AG10803 (cell line): ENCODE measurements at regions not wholly inside any gene's neighbourhood (a gene's known extent, or its start where the extent isn't known, plus 50 kb on each side); places are given as distances from the start of the nearest gene placed in this dataset.

ENCODE experiments used
- DNase-seq: peaks from one replicate; pipeline ENCODE4 v3.0.0; 2010; ENCODE audit warnings: low read depth
- H3K4me3 ChIP-seq: 2 replicates; pipeline ENCODE4 v1.5.1; 2011; ENCODE audit warnings: mild to moderate bottlenecking, low read length, control low read depth
- CTCF ChIP-seq: conservative IDR thresholded peaks from 2 replicates; pipeline ENCODE4 v1.5.1; 2011; ENCODE audit warnings: mild to moderate bottlenecking, low read length, control low read depth, inconsistent platforms

- no peak overlapping the region for H3K4me3 ChIP-seq
- TF ChIP-seq CTCF = no peak
- no peak for DNase-seq
Observed at GRCh38 chr15:39142500-39142899, 438.4 kb upstream of the THBS1 start.

GRCh38 chr15:39143479-39143878 lies 437.4 kb upstream of the THBS1 start:
- no peak for TF ChIP-seq CTCF
- no peak for DNase-seq
- no peak overlapping the region for H3K4me3 ChIP-seq

- no peak overlapping the region for H3K4me3 ChIP-seq
- TF ChIP-seq CTCF = no peak
- no peak for DNase-seq
Observed at GRCh38 chr15:39144051-39144450, 436.8 kb upstream of the THBS1 start.

GRCh38 chr15:39144613-39145499 lies 436.0 kb upstream of the THBS1 start:
- DNase-seq = peak; percentile 75

GRCh38 chr15:39145854-39146625 lies 434.8 kb upstream of the THBS1 start:
- no peak overlapping the region for H3K4me3 ChIP-seq
- TF ChIP-seq CTCF = no peak
- peak; percentile 47 for DNase-seq

More at GRCh38 chr15:39144613-39145499, 436.0 kb upstream of the THBS1 start:
- TF ChIP-seq CTCF = no peak
- no peak overlapping the region for H3K4me3 ChIP-seq

- H3K4me3 ChIP-seq = no peak overlapping the region
- no peak for TF ChIP-seq CTCF
- no peak for DNase-seq
Observed at GRCh38 chr15:39149636-39150150, 431.2 kb upstream of the THBS1 start.

- no peak for DNase-seq
- no peak overlapping the region for H3K4me3 ChIP-seq
- no peak for TF ChIP-seq CTCF
Observed at GRCh38 chr15:39151545-39151944, 429.3 kb upstream of the THBS1 start.
